Hematopoietic multipotent progenitor cell treated with erythropoietin and hydrocortisone succinate and interleukin-3 and kit ligand, for 8 days (in vitro differentiated cells): ENCODE measurements at regions not wholly inside any gene's neighbourhood (a gene's known extent, or its start where the extent isn't known, plus 50 kb on each side); places are given as distances from the start of the nearest gene placed in this dataset.

Source experiments
- DNase-seq: peaks from one replicate; pipeline ENCODE4 v3.0.0-alpha.2; 2015

GRCh38 chrX:131704136-131704695 is 160.3 kb downstream of the OR13H1 start:
- no peak for DNase-seq

- DNase-seq, result no peak
Observed at GRCh38 chrX:131709553-131709952, 165.7 kb downstream of the OR13H1 start.

GRCh38 chrX:131711478-131711867 is 167.6 kb downstream of the OR13H1 start:
- no peak for DNase-seq

GRCh38 chrX:131723646-131724045 is 179.8 kb downstream of the OR13H1 start:
- no peak for DNase-seq

- DNase-seq, result no peak
Observed at GRCh38 chrX:131724292-131724691, 180.4 kb downstream of the OR13H1 start.

GRCh38 chrX:131725001-131725654 is 181.3 kb downstream of the OR13H1 start:
- no peak for DNase-seq

GRCh38 chrX:131727778-131728177 is 183.9 kb downstream of the OR13H1 start:
- DNase-seq, result no peak

- DNase-seq, result no peak
Observed at GRCh38 chrX:131728295-131729145, 184.6 kb downstream of the OR13H1 start.

- no peak for DNase-seq
Observed at GRCh38 chrX:131729295-131729694, 185.4 kb downstream of the OR13H1 start.

GRCh38 chrX:131734621-131735020 is 190.7 kb downstream of the OR13H1 start:
- DNase-seq, result no peak

GRCh38 chrX:131735127-131735526 is 191.3 kb downstream of the OR13H1 start:
- no peak for DNase-seq

- peak; percentile 2 for DNase-seq
Observed at GRCh38 chrX:131739823-131740222, 195.9 kb downstream of the OR13H1 start.

- DNase-seq, result no peak
Observed at GRCh38 chrX:131741103-131741581, 197.3 kb downstream of the OR13H1 start.

GRCh38 chrX:131745942-131746489 is 202.1 kb downstream of the OR13H1 start:
- DNase-seq, result no peak

GRCh38 chrX:131746491-131746968 is 202.7 kb downstream of the OR13H1 start:
- DNase-seq, result no peak

GRCh38 chrX:131747173-131747572 is 203.3 kb downstream of the OR13H1 start:
- DNase-seq, result no peak

- DNase-seq, result no peak
Observed at GRCh38 chrX:131752493-131753198, 208.8 kb downstream of the OR13H1 start.

GRCh38 chrX:131762802-131763234 is 218.9 kb downstream of the OR13H1 start:
- DNase-seq, result no peak

- DNase-seq, result no peak
Observed at GRCh38 chrX:131763674-131764073, 219.8 kb downstream of the OR13H1 start.

GRCh38 chrX:131764216-131764615 is 220.3 kb downstream of the OR13H1 start:
- no peak for DNase-seq

- DNase-seq, result no peak
Observed at GRCh38 chrX:131778269-131779218, 234.7 kb downstream of the OR13H1 start.
